Fibroblast of skin of back (primary cell): ENCODE measurements at regions not wholly inside any gene's neighbourhood (a gene's known extent, or its start where the extent isn't known, plus 50 kb on each side); places are given as distances from the start of the nearest gene placed in this dataset.
A peak's percentile ranks its signal among the peaks of the same experiment; 100 is the strongest.

Experiments used
- DNase-seq: peaks from one replicate; pipeline ENCODE4 v3.0.0-alpha.2; 2013

- DNase-seq = no peak
These were observed 353.7 kb downstream of the HTR7 start for GRCh38 chr10:90504172-90504571.

DNA sequence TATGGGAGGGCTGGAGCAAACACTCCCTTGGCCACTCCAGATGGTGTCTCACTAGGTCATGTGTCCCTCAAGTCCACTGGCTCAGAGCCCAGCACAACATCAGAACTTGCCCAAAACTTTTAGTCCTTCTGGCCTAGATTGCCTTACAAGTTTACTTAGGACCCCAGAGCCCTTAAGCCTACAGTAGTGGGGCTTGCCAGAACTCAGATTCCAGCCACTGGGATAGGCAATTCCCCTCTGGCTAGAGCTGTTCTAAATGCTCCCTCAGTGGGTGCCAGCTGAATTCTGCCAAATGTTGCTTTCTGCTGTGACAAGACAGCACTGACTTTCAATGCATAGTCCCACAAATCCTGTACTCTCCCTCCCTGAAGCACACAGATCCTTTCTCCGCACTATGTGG lies 331.1 kb downstream of the HTR7 start:
- no peak for DNase-seq

GRCh38 chr10:90530521-90530920 lies 327.3 kb downstream of the HTR7 start:
- no peak for DNase-seq

DNA sequence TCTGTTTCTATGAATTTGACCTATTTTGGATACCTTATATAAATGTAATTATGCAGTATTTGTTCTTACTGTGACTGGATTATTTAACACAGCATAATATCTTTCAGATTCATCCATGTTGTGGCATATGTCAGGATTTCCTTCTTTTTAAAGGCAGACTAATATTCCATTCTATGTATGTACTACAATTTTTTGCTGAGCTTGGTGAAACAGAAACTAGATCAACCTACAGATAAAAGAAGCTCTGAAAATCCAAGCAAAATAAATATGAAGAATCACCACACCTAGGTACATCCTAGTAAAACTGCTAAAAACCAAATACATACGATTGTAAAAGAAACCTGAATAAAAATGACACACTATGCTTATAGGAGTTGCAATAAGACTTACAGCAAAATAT lies 300.5 kb downstream of the HTR7 start:
- DNase-seq = no peak

- DNase-seq = no peak
These were observed 297.5 kb downstream of the HTR7 start for GRCh38 chr10:90560331-90560730.

DNA sequence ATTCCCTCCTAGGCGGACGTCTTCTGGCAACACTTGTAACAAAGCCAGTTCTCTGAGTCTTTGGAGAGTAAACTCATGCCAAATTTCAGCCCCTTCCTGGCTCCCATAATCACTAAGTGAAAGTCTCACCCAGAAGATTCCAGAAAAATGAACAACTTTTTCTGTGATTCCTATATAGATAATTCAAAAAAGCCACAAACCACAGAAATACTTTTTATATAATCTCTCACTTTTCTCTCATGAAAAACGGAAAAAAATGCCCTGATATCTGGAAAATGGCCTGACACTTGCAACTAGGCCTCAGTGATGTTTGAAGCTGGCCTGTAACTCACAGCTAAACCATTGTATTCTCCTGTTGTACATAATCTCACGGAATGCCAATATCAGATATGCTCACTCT lies 296.2 kb downstream of the HTR7 start:
- no peak for DNase-seq

GRCh38 chr10:90571481-90572258 lies 286.2 kb downstream of the HTR7 start:
- no peak for DNase-seq

GRCh38 chr10:90575125-90575524 lies 282.7 kb downstream of the HTR7 start:
- DNase-seq = no peak

- DNase-seq = no peak
These were observed 280.3 kb downstream of the HTR7 start for GRCh38 chr10:90577569-90577968.

DNA sequence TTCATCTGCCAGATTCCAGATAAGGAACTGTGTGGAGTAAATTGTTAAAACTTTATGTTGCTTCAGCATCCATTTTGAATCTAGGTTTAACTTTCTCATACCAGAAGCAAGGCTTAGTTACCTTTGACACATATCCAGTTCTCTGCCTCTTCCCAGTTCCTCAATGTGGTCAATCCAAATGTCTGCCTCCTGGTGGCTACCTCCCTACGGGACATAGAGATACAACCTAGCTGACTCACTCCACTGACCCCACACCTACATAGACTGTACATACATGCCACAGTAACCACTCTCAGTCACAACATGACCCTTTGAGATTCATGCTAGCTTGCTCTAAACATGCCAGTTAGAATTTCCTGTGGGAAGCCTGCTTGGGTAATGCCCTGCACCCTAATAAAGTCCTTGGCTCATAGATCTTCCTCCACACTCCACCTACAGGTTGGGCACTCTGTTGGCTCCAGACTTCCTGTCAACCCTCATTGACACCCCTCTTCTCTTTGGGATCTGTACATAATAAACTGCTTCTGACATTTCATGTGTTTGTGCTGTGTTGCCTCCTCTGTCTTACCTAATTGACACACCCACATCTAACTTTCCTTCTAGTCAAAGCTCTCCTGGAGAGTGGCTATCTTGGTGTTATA lies 278.1 kb downstream of the HTR7 start:
- peak; percentile 30 for DNase-seq

GRCh38 chr10:90583416-90583815 lies 274.4 kb downstream of the HTR7 start:
- no peak for DNase-seq

- DNase-seq = peak; percentile 61
These were observed 270.8 kb downstream of the HTR7 start for GRCh38 chr10:90587081-90587491.

- DNase-seq = no peak
These were observed 270.3 kb downstream of the HTR7 start for GRCh38 chr10:90587561-90587960.

GRCh38 chr10:90588222-90588621 lies 269.6 kb downstream of the HTR7 start:
- DNase-seq = no peak

DNA sequence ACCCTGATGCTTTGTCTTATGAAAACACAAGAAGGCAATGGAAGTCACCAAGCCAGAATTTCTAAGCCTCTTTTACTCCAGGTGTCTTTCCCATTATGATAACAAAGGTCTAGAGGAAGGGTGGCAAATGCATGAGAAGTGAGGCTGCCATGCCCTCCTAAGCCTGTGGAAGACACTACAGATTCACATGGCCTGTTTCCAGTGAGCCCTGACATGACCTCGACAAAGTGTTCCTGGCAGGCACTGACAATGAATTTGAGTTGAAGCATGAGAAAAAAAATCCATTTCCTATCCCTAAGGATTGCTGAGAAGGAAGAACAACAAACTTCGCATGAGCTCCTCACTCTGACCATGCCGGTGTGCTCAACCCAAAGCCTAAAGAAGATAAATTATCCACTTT lies 268.0 kb downstream of the HTR7 start:
- DNase-seq = no peak

GRCh38 chr10:90591629-90592028 lies 266.2 kb downstream of the HTR7 start:
- no peak for DNase-seq

- peak; percentile 65 for DNase-seq
These were observed 265.1 kb downstream of the HTR7 start for GRCh38 chr10:90592638-90593302.

GRCh38 chr10:90598513-90598912 lies 259.3 kb downstream of the HTR7 start:
- DNase-seq = no peak

DNA sequence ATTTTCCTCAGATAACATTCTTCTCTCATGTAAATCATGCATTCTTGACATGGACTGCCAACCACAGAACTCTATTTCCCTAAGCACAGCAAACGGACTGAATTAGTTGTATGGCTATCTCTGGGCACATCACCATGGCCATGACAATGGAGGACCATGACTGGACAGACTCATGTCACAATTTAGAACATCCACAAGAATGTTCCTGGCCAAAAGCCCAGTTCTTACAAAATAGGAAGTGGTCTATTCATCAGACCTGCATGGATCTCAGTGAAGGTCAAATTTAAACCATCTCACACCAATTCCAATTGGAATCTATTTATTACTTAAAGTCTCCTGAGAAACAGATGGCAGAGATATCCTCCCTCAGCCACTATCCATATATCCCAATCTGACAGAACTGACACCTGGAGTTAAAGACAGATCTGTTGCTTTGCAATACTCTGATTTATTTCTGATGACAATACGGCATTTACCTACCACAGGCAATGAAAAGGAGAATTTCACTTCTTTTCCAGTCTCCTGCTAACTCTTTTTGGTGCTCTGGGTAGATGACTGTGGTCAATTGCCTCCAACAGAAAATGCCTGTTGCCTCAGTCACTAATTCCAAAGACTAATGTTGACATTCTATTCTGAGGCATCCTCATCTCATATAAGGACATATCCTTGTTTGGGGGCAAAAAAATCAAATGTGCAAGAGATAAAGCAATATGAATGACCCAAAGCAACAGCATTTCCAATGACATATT lies 254.8 kb downstream of the HTR7 start:
- peak; percentile 77 for DNase-seq

DNA sequence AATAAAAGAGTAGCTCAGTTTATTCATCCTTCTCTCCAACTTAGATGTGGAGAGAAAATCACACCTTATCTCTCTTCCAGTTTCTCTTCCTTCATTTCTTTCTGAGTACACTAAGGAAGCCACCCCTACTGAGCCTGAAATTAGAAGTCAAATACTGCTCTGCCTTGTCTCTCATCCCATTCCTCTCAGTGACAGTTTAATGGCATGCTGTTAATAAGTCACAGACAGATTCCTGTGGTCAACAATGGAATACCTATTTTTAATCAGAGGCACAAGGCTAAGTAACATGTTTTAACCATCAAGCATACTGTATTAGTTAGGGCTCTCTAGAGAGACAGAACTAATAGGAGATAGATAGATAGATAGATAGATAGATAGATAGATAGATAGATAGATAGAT lies 253.2 kb downstream of the HTR7 start:
- DNase-seq = peak; percentile 7

DNA sequence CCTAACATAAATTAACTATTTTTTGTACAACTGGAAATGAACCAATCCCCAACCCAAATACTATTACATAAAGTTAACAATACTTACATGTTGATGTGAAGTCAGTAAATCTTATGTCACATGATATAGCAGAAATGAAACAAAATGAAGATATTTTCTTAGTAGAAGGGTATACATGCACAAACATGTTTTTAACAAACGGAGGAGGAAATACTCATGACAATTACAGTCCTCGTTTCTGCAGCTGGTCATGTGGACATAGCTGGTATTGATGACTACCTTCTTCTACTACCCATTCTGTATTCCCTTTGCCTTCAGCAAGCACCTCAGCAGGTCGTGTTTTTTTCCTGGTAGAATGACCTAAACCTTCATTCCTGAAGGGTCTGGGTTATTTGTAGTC lies 252.3 kb downstream of the HTR7 start:
- no peak for DNase-seq

- DNase-seq = no peak
These were observed 245.6 kb downstream of the HTR7 start for GRCh38 chr10:90612276-90612675.

DNA sequence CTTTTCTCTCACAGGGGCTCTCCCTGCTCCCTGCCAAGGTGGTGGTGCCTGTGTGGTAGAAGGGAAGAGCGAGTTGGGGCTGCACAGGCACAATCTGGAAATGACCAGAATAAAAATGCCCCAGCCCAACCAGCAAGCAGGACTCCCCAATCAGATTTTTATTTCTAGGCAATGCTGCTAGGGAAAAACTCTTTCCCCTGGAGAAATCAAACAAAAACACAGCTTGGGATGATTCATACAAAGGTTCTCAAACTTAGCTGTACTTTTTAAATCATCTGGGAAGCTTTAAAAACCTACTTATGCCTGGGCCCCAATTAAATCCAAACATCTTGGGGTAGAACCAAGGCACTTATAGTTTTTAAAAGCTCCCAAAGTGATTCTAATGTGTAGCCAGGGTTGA lies 243.2 kb downstream of the HTR7 start:
- DNase-seq = peak; percentile 3
